Trophoblast cell (in vitro differentiated cells and primary cell): ENCODE measurements at regions not wholly inside any gene's neighbourhood (a gene's known extent, or its start where the extent isn't known, plus 50 kb on each side); places are given as distances from the start of the nearest gene placed in this dataset.
A peak's percentile ranks its signal among the peaks of the same experiment; 100 is the strongest.

ENCODE experiments used
- DNase-seq, 2 donors: peaks; one replicate each; pipeline ENCODE4 v3.0.0-alpha.2; 2016
- H2AFZ ChIP-seq: 2 replicates; pipeline ENCODE4 v1.6.1; 2013; ENCODE audit warnings: low read length, moderate library complexity, mild to moderate bottlenecking; ENCODE audit not compliant: insufficient read depth, poor library complexity
- H2AK5ac ChIP-seq: 2 replicates; pipeline ENCODE4 v1.6.1; 2013; ENCODE audit warnings: mild to moderate bottlenecking, low read length
- H2BK120ac ChIP-seq: 2 replicates; pipeline ENCODE4 v1.6.1; 2013; ENCODE audit warnings: low read length, mild to moderate bottlenecking, moderate library complexity; ENCODE audit not compliant: insufficient read depth, poor library complexity
- H2BK12ac ChIP-seq: 2 replicates; pipeline ENCODE4 v1.6.1; 2013; ENCODE audit warnings: mild to moderate bottlenecking, low read length, moderate library complexity
- H2BK5ac ChIP-seq: 2 replicates; pipeline ENCODE4 v1.6.1; 2013; ENCODE audit warnings: low read length, low read depth, moderate library complexity, mild to moderate bottlenecking; ENCODE audit not compliant: poor library complexity
- H3K14ac ChIP-seq: 2 replicates; pipeline ENCODE4 v1.6.1; 2013; ENCODE audit warnings: mild to moderate bottlenecking, low read length
- H3K18ac ChIP-seq: 2 replicates; pipeline ENCODE4 v1.6.1; 2013; ENCODE audit warnings: mild to moderate bottlenecking, low read length
- H3K23ac ChIP-seq: 2 replicates; pipeline ENCODE4 v1.6.1; 2013; ENCODE audit warnings: low read length
- H3K27ac ChIP-seq: 2 replicates; pipeline ENCODE4 v1.5.1; 2013; ENCODE audit warnings: low read depth, mild to moderate bottlenecking, inconsistent platforms, low read length, moderate library complexity
- H3K27me3 ChIP-seq: 2 replicates; pipeline ENCODE4 v1.6.1; 2013; ENCODE audit warnings: inconsistent platforms, mild to moderate bottlenecking, low read length, moderate library complexity; ENCODE audit not compliant: insufficient read depth
- H3K36me3 ChIP-seq, 2 experiments: 1 replicate in 1 of 2; 2 replicates in 1 of 2; pipeline ENCODE4 v1.6.1; 2013; ENCODE audit warnings: low read length in 2 of 2, mild to moderate bottlenecking in 2 of 2, moderate library complexity in 1 of 2; ENCODE audit not compliant: insufficient read depth in 2 of 2, control insufficient read depth in 1 of 2
- H3K4ac ChIP-seq: 2 replicates; pipeline ENCODE4 v1.6.1; 2013; ENCODE audit warnings: low read depth, mild to moderate bottlenecking, low read length, moderate library complexity
- H3K4me1 ChIP-seq, 2 experiments: 1 replicate in 1 of 2; 2 replicates in 1 of 2; pipeline ENCODE4 v1.6.1; 2013; ENCODE audit warnings: low read length in 2 of 2, mild to moderate bottlenecking in 2 of 2, moderate library complexity in 1 of 2; ENCODE audit not compliant: insufficient read depth in 2 of 2, control insufficient read depth in 1 of 2
- H3K4me2 ChIP-seq: 2 replicates; pipeline ENCODE4 v1.6.1; 2013; ENCODE audit warnings: inconsistent platforms, mild to moderate bottlenecking, low read length, moderate library complexity
- H3K4me3 ChIP-seq: 2 replicates; pipeline ENCODE4 v1.5.1; 2013; ENCODE audit warnings: mild to moderate bottlenecking, low read depth, low read length, inconsistent platforms
- H3K79me1 ChIP-seq: one replicate; pipeline ENCODE4 v1.6.1; 2013; ENCODE audit warnings: low read length
- H3K79me2 ChIP-seq: 2 replicates; pipeline ENCODE4 v1.6.1; 2013; ENCODE audit warnings: low read length, mild to moderate bottlenecking; ENCODE audit not compliant: control insufficient read depth, insufficient read depth, poor library complexity
- H3K9ac ChIP-seq: 2 replicates; pipeline ENCODE4 v1.6.1; 2013; ENCODE audit warnings: mild to moderate bottlenecking, low read length
- H3K9me3 ChIP-seq: 2 replicates; pipeline ENCODE4 v1.6.1; 2013; ENCODE audit warnings: low read depth, mild to moderate bottlenecking, control low read depth, inconsistent platforms, low read length; ENCODE audit not compliant: insufficient read depth
- H4K12ac ChIP-seq: 2 replicates; pipeline ENCODE4 v1.6.1; 2013; ENCODE audit warnings: low read depth, mild to moderate bottlenecking, low read length, moderate library complexity
- H4K8ac ChIP-seq: 2 replicates; pipeline ENCODE4 v1.6.1; 2013; ENCODE audit warnings: low read depth, mild to moderate bottlenecking, low read length, moderate library complexity
- H4K91ac ChIP-seq: one replicate; pipeline ENCODE4 v1.6.1; 2013; ENCODE audit warnings: low read depth, mild to moderate bottlenecking, low read length, moderate library complexity
- WGBS: extraction: QIAGEN DNeasy Blood & Tissue Kit; methylation state at CpG from one replicate; pipeline ENCODE4 v1.1.7; 2013; ENCODE audit warnings: missing lambda C conversion rate; ENCODE audit not compliant: insufficient read length, insufficient coverage; ENCODE audit errors: extremely low coverage; 5-methylcytosine and 5-hydroxymethylcytosine counted together

GRCh38 chr9:11871852-11872251, 821.3 kb upstream of the TYRP1 start:
- Histone ChIP-seq H3K4me3 (no peak overlapping the region), H4K8ac (no peak overlapping the region), H3K4ac (no peak overlapping the region), H2AFZ (no peak overlapping the region), H2BK120ac (no peak overlapping the region), H3K9ac (no peak overlapping the region), H3K9me3 (no peaks in the 10 kb centered on the region), H3K36me3 (no peaks in the 10 kb centered on the region), H3K14ac (no peak overlapping the region), H3K4me2 (no peak overlapping the region), H4K12ac (no peak overlapping the region), H3K23ac (no peak overlapping the region), H3K79me2 (no peaks in the 10 kb centered on the region), H3K18ac (no peak overlapping the region), H3K27ac (no peak overlapping the region), H2BK12ac (no peak overlapping the region), H3K27me3 (no peaks in the 10 kb centered on the region), H3K79me1 (no peaks in the 10 kb centered on the region), H4K91ac (no peak overlapping the region), H2AK5ac (no peak overlapping the region), H2BK5ac (no peak overlapping the region), H3K4me1 (no peaks in the 10 kb centered on the region)
- DNase-seq = no peak
- WGBS = no CpG with 5 or more reads among the region's 5 CpGs

- H3K23ac ChIP-seq = no peak overlapping the region
- H3K79me1 ChIP-seq = no peaks in the 10 kb centered on the region
- H3K4me2 ChIP-seq = no peak overlapping the region
- H3K27me3 ChIP-seq = no peaks in the 10 kb centered on the region
- no peaks in the 10 kb centered on the region for H3K9me3 ChIP-seq
- no peak overlapping the region for H3K4me3 ChIP-seq
- DNase-seq = no peak
- no peak overlapping the region for H4K8ac ChIP-seq
- H2AFZ ChIP-seq = no peak overlapping the region
- no peak overlapping the region for H2BK120ac ChIP-seq
- no peak overlapping the region for H3K27ac ChIP-seq
- H2BK12ac ChIP-seq = no peak overlapping the region
- H4K12ac ChIP-seq = no peak overlapping the region
- H3K4ac ChIP-seq = no peak overlapping the region
- H2BK5ac ChIP-seq = no peak overlapping the region
- no peak overlapping the region for H3K18ac ChIP-seq
- H4K91ac ChIP-seq = no peak overlapping the region
- no CpG with 5 or more reads among the region's 1 CpG for WGBS
- no peaks in the 10 kb centered on the region for H3K4me1 ChIP-seq
- no peaks in the 10 kb centered on the region for H3K79me2 ChIP-seq
- H3K14ac ChIP-seq = no peak overlapping the region
- H3K36me3 ChIP-seq = no peaks in the 10 kb centered on the region
- H2AK5ac ChIP-seq = no peak overlapping the region
- no peak overlapping the region for H3K9ac ChIP-seq
Observed at GRCh38 chr9:11872471-11872870, 820.7 kb upstream of the TYRP1 start.

- H3K18ac ChIP-seq = no peak overlapping the region
- H3K27me3 ChIP-seq = no peaks in the 10 kb centered on the region
- H3K4me3 ChIP-seq = no peak overlapping the region
- H4K12ac ChIP-seq = no peak overlapping the region
- no peaks in the 10 kb centered on the region for H3K4me1 ChIP-seq
- no peak overlapping the region for H2AFZ ChIP-seq
- H4K8ac ChIP-seq = no peak overlapping the region
- no peak overlapping the region for H3K14ac ChIP-seq
- no peaks in the 10 kb centered on the region for H3K79me1 ChIP-seq
- H2BK120ac ChIP-seq = no peak overlapping the region
- no peak overlapping the region for H2BK12ac ChIP-seq
- H3K27ac ChIP-seq = no peak overlapping the region
- H3K4me2 ChIP-seq = no peak overlapping the region
- no peak overlapping the region for H4K91ac ChIP-seq
- H3K9me3 ChIP-seq = no peaks in the 10 kb centered on the region
- peak in 1 of 2 donors; percentile 55 for DNase-seq
- H3K4ac ChIP-seq = no peak overlapping the region
- no peaks in the 10 kb centered on the region for H3K79me2 ChIP-seq
- H3K9ac ChIP-seq = no peak overlapping the region
- no CpG with 5 or more reads among the region's 2 CpGs for WGBS
- H2AK5ac ChIP-seq = no peak overlapping the region
- H3K23ac ChIP-seq = no peak overlapping the region
- no peaks in the 10 kb centered on the region for H3K36me3 ChIP-seq
- no peak overlapping the region for H2BK5ac ChIP-seq
Observed at GRCh38 chr9:11874414-11874813, 818.8 kb upstream of the TYRP1 start.

GRCh38 chr9:11892401-11892800, 800.8 kb upstream of the TYRP1 start:
- no peak overlapping the region for H3K18ac ChIP-seq
- DNase-seq = no peak
- no peak overlapping the region for H3K14ac ChIP-seq
- H2AK5ac ChIP-seq = no peak overlapping the region
- no CpG with 5 or more reads among the region's 1 CpG for WGBS
- no peak overlapping the region for H3K27ac ChIP-seq
- no peak overlapping the region for H2AFZ ChIP-seq
- H3K9me3 ChIP-seq = no peaks in the 10 kb centered on the region
- no peaks in the 10 kb centered on the region for H3K36me3 ChIP-seq
- H3K23ac ChIP-seq = no peak overlapping the region
- H3K4me1 ChIP-seq = peaks cover 2 to 8% of the 10 kb centered on the region in 2 experiments
- H2BK12ac ChIP-seq = peak overlapping the region; percentile 50
- H3K4ac ChIP-seq = no peak overlapping the region
- H3K9ac ChIP-seq = no peak overlapping the region
- H3K27me3 ChIP-seq = no peaks in the 10 kb centered on the region
- H4K91ac ChIP-seq = no peak overlapping the region
- H4K12ac ChIP-seq = no peak overlapping the region
- H2BK120ac ChIP-seq = no peak overlapping the region
- H3K79me2 ChIP-seq = no peaks in the 10 kb centered on the region
- H3K4me3 ChIP-seq = no peak overlapping the region
- no peak overlapping the region for H3K4me2 ChIP-seq
- no peak overlapping the region for H4K8ac ChIP-seq
- H3K79me1 ChIP-seq = peaks cover 4% of the 10 kb centered on the region
- H2BK5ac ChIP-seq = no peak overlapping the region
